ENCODE measurements at regions not wholly inside any gene's neighbourhood (a gene's known extent, or its start where the extent isn't known, plus 50 kb on each side); places are given as distances from the start of the nearest gene placed in this dataset.

DNA sequence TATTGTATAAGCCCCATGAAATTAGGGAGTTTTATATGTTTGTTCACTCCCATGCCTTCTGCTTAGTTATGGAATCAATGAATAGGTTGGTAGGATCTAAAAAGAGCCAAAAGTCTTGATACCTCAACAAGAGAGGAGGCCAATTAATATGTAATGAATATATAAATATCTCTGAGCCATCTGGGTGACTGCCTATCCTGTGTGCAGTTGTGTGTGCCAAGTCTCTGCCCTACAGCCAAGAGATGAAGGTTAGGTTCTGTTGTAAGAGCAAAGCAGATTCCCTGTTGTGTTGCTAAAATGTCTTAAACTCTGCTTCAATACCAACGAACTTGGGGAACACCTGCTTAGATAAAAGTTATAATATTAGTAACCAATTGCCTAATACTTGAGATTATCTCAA, 61.8 kb upstream of the GORAB start:
- TF ChIP-seq, protein P1, sequence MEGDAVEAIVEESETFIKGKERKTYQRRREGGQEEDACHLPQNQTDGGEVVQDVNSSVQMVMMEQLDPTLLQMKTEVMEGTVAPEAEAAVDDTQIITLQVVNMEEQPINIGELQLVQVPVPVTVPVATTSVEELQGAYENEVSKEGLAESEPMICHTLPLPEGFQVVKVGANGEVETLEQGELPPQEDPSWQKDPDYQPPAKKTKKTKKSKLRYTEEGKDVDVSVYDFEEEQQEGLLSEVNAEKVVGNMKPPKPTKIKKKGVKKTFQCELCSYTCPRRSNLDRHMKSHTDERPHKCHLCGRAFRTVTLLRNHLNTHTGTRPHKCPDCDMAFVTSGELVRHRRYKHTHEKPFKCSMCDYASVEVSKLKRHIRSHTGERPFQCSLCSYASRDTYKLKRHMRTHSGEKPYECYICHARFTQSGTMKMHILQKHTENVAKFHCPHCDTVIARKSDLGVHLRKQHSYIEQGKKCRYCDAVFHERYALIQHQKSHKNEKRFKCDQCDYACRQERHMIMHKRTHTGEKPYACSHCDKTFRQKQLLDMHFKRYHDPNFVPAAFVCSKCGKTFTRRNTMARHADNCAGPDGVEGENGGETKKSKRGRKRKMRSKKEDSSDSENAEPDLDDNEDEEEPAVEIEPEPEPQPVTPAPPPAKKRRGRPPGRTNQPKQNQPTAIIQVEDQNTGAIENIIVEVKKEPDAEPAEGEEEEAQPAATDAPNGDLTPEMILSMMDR (IDR thresholded peaks at IDR 0.05), result no peak
- no peak for TF ChIP-seq POLR2A (IDR thresholded peaks at IDR 0.05)
